Brain pericyte (primary cell): ENCODE measurements at regions not wholly inside any gene's neighbourhood (a gene's known extent, or its start where the extent isn't known, plus 50 kb on each side); places are given as distances from the start of the nearest gene placed in this dataset.
"Not testable (repeated sequence)": the region's sequence is repeated elsewhere in the genome, so short reads cannot be mapped to it uniquely, and the experiment has no call there.

Experiments
- DNase-seq: peaks from one replicate; pipeline ENCODE4 v3.0.0-alpha.2; 2012; ENCODE audit warnings: low read depth, low spot score

DNA sequence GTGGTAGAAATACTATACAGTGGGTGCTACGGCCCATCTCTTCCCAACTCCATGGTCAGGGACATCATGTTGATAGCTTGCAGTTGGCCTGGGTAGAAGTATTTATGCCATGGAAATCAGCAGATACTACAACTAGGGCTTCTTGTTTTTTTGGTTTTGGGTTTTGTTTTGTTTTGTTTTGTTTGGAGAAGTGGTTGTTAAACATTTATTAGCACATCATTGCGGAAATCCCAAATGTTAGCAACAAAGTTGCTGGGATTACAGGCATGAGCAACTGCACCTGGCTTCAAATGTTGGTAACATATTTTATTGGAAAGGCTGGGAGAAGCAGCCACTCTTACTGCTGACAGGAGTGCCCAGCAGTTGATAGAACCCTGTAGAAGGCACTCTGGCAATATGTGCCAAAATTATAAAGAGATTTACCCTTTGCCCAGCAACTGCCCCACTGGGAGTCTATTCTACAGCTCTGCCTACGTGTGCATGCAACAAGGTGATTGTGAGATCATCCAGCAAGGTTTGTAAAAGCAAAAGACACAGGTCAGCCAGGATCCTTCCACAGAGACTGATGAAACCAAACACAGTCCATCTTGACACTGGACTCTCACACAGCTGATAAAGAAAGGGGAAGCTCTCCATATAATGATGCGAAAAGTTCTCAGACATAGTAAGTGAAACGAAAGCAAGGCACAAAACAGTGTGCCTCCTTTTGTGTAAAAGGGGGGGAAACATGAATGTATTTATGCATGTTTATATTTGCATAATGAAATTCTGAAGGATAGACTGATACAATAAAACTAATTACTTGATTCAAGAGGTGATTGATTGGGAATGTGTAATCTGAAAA, 314.4 kb downstream of the ANAPC1 start:
- DNase-seq, result not testable (repeated sequence)

DNA sequence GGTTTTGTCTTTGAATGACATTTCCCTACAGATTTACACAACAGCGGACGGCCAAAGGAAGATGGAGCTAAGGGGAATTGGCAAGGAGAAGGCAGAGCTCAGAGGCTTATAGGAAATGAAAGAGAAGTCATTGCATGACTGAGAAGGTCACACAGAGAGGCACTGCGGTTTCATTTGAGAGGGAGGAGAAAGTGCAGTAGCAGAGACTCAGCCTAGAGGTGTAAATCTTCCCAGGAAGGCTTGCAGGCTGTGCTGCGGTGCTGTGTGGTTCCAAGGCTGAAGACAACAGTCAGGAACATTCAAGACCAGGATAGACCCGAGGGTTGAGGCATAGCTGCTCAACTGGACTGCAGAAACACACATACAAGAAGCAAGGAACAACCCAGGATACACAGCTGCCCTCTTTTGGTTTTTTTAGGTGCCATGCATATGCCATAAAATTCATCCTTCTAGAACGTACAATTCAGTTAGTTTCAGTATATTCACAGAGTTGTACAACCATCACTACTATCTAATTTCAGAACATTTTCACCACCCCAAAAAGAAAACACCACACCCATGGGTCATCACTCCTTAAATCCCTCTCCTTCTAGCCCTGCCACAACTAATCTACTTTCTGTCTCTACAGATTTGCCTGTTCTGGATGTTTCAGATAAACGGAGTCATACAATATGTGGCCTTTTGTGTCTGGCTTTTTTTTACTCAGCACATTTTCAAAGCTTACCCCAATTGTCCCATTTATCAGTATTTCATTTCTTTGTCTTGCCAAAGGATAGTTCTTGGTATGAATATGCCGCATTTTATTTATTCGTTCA, 313.5 kb downstream of the ANAPC1 start:
- not testable (repeated sequence) for DNase-seq

DNA sequence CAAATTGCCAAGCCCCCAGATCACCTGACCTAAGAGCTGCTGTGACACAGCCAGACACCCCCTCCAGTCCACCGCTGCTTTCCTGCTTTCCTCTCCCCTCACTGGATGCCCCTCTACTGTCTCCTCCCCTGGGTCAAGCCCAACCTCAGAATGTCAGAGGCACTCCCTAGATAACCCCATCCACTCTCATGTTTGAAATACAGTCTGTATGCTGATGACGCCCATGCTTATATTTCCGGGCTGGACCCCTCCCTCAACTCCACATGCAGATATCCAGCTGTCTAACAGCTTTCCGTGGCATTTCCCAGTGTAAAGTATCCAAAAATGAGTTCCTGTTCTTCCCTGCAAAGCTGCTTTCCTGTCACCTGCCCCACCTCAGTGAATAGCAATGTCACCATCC, 309.2 kb downstream of the ANAPC1 start:
- not testable (repeated sequence) for DNase-seq

DNA sequence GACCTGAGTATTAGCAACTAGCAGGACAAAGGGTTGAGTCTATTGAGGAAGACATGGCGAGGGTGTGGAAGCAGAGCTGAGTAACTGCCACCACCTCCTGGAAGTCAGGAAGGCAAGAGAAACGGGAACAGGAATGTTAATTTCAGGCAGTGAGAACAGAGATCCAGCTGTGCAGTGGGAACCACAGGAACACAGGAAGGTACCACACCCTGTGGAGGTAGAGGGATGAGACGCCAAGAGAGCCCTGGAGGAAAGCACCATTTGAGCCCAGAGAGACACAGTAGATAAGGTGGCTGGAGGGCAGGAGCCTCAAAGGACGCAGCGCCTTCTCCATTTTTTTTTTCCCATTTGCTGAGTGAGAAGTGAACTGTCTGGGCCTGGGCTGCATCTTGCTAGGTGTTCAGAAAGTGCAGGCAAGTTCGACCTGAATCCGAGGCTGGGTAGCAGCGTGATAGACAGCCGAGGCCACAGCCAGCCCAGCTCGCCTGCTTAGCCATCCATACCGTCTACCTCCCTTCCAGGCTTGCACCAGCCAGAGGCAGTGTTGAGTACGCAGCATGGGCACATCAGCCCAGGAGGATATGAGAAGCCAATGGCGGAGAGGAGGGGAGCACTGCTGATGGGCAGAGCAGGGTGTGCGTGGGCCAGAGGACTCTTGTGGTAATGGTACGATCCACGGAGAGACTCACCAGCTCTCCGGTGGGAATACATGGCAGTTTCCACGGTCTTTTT, 306.7 kb downstream of the ANAPC1 start:
- not testable (repeated sequence) for DNase-seq

DNA sequence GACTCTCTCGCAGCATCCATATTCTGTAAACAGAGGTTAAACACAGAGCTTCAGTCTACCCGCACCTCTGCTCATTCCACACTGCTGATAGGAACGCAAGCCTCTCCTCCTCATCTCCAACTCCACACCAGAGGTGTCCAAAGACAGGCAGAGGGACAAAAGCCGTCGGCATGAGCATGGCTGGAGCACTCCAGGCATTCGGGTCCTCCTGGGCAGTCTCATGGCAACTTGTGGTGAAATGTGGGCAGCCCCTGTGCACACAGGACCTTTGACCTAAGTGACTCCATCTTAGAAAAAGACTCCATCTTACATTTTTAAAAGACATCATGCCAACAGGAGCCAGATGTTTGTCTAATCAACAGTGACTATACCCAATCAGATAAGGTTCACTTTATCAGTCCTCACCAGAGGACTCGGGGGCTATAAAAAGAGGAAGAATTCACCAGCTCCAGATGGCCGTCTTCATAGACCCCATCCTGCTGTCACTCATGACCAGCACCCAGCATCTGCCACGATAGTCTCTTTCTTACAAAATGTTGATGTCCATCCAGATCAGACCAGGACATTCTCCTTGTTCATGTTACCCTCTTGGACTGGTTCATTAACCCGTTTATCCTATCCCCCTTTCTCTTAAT, 304.4 kb downstream of the ANAPC1 start:
- not testable (repeated sequence) for DNase-seq

DNA sequence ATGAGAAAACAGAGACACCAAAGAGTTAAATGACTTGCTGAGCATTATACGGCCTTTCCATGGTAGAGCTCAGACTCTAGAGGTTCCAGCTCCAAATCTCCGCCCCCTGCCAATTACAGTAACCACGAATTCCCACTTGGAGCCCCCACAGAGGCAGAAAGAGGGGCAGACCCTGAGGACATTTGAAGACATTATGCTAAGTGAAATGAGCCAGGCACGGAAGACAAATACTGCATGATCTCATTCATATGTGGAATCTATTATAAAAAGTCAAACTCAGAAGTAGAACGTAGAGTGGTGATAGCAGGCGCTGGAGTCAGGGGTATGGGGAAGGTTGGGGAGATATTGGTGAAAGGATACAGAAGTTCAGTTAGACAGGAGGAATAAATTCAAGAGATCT, 303.4 kb downstream of the ANAPC1 start:
- not testable (repeated sequence) for DNase-seq

DNA sequence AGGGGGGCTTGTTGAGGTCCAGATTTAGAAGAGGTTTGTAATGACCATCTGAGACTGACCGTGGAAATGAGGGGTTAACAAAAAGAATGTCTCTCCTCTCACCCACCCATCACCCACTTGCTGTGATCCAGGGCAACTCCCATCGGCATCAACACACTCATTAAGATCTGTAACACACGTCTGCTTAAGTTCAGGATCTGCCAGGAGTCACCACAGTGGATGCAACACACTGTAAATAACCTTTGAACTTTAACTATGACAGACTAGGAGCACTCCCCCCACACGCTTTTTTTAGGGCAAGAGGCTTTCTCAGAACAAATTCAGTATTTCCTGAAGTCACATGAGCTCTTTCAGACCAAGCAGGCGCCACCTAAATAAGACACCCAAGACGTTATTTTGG, 301.9 kb downstream of the ANAPC1 start:
- not testable (repeated sequence) for DNase-seq

DNA sequence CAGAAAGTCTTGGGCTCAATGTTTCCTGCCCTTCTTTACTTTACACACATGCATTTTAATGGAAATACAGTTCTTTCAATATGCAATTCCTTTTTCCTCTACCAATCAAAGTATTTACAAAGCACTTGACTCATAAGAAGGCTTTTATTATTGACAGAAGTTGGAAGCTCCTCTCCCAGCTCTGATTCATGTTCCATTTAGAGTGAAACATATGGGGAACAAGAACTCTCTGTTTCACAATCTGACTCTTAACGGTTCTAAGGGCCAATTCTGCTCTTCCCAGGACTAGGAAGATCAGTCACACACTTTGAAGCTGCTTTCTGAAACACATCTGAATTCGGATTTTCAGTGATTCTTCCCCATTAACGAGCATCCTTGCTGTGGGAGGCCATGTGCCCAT, 300.5 kb downstream of the ANAPC1 start:
- DNase-seq, result not testable (repeated sequence)

DNA sequence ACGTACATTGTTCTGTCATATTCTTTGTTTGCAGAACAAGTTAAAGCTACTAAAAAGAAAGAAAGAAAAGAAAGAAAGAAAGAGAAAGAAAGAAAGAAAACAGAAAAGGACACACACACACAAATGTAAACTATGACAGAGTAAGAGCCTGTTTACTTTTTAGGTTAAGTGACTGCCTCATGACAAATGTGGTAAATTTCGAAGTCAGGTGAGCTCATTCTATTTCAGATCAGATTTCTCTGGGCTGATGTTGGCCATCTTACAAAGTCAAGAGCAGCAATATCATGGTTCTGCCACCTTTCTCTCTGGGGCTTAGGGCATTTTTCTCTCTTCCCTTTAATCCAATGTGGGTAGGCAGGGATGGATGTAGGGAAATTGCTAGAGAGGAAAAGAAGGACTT, 299.5 kb downstream of the ANAPC1 start:
- DNase-seq, result not testable (repeated sequence)

DNA sequence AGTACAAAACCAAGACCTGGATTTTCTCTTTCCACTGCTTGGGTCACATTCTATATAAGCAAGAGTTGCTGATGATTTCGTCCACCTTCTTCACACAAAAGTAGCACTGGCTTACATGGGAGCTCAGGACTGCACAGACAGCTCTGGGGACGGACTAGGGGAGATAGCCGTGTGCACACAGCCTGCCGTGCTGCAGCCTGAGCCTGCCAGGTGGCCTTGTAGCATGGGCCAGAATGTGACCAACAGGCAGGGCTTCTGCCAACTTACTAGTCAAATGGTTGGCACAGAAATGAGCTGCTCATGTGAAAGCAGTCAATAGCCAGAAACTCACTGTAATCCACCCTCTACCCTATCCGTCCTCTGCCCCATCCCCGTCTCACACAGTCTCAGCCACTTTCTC, 299.0 kb downstream of the ANAPC1 start:
- DNase-seq, result not testable (repeated sequence)

DNA sequence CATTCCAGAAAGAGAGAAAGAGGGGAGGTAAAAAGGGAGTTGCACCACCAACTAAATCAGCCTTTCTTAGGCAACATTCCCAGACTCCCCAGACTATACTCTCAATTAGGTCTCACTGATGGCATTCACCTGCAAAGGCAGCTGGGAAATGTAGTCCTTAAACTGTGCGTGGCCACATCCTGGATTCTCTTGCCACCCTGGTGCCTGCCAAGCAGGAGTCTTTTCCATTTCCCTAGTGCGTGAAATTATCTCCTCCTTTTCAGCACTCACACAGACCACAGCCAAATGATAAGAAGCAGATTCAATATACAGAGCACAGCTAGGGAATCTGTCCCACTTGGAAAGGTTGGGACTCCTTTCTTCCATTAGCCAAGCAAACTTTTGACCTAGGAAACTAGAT, 298.0 kb downstream of the ANAPC1 start:
- not testable (repeated sequence) for DNase-seq

DNA sequence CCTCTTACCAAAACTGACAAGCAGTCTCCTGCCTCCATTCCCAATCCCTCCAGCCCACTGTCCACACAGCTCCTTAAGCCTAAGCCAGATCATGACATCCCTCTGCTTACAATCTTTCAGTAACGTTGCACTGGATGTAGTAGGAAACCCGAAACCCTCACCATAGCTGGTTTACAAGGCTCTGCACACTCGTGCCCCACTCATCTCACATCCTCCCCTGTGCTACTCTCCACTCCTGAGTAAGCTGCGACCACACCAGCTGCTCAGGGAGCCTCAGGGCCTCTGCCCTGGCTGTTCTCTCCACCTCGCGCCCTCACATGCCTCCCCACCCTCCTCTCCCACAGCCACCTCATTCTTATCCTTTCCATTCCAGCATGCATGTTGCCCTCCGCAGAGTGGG, 288.9 kb downstream of the ANAPC1 start:
- DNase-seq, result not testable (repeated sequence)

DNA sequence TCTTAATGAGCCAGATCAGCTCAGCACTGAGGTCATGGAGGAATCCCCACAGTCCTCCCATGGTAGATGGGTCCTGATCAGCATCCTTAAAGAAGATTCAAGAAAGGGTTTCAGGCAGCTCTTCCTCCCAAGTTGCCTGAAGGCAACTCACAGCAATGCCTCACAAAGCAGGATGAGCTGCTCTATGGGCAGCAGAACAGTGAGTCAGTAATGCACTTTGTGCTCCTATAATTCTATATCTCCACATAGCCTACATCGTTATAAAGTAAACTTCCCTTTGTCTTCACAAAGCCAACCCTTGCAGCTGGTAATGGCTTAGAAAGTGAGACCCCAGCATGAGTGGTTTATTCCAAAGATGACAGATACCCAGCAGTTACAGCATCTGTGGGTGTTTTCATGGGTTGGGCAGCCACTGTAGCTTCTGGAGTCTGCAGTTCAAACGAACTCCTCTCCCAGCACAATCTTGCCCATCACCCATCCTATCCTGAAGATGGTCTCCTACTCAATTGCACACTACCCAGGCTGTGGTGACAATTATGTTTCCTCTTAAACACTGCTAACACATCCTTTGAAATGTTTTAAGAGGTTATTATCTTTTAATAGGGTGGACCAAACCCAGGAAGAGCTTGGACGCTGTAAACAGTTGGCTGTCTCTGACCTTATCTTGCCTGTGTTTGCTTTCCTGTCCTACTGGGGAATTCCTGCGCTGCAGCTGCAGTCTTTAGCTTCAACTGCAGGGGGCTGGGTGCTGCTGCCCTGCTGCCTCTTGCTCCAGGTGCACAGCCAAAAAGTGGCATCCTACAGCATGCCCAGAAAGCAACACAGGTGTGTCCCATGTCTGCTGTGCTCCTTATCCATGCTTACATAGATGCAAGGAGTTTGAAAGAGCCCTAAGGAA, 286.9 kb downstream of the ANAPC1 start:
- not testable (repeated sequence) for DNase-seq

DNA sequence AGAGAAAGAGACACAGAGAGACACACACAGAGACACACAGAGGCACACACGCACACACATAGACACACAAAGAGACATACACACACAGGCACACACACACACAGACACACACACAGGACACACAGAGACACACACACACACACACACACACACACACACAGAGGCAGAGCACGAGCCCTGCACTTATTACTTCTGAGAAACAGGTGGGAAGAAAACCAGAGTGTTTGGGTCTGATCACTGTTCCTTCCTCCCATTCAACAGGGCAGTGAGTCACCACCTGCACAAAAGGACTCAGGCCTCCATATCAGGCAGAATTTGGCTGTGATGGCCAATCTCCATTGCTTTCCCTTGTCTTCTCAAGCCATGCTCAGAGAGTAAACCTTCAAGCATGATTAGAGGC, 285.0 kb downstream of the ANAPC1 start:
- DNase-seq, result not testable (repeated sequence)

DNA sequence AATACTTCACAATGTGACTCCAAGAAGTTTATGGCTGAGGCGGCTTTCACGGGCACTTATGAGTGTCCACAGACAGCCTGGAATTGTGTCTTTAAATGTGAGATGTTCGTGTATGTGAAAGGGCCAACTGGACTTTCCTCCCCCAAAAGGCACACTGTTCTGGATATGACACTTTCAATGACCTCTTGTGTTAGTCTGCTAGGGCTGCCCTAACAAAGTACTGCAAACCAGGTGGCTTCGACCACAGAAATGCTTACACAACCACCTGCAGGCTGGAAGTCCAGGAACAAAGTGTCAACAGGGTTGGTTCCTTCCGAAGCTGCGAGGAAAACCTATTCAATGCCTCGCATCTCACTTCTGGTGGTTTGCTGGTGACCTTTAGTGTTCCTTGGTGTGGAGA, 281.7 kb downstream of the ANAPC1 start:
- DNase-seq, result not testable (repeated sequence)

DNA sequence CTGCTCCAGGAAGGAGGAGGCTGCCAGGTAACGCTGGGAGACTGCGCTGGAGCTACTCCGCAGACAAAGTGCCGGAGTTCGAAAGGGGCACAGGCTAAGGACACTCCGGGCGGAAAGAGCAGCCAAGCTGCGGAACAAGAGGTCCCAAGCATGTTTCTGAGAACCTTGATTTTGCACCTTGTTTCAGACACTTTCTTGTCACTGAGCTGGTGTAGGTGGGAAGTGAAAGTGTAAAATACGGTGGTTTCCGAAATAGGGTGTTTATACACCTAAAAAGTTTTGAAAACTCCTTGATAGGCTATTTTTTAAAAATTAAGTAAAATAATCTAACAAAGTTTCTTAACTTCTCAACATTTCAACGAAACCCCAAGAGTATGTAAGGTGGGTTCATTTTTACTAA, 278.2 kb downstream of the ANAPC1 start:
- not testable (repeated sequence) for DNase-seq

DNA sequence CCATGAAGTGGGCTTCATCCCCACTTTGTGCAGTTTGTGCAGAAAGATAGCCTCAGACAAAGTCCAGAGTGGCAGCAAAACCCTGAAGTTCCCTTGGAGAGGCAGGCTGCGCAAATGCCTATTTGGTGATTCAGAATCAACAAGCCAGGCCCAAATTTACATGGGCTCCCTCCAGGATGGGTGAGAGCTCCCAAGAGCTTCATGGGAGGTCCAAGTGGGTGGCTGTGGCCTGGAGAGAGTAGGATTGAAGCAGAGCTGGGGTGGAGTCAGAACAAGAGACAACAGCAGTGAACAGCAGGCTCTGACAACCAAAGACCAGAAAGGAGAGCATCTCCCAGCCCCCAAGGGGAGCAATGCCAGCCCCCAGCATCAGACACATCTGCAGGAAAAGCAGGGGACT, 277.4 kb downstream of the ANAPC1 start:
- not testable (repeated sequence) for DNase-seq

DNA sequence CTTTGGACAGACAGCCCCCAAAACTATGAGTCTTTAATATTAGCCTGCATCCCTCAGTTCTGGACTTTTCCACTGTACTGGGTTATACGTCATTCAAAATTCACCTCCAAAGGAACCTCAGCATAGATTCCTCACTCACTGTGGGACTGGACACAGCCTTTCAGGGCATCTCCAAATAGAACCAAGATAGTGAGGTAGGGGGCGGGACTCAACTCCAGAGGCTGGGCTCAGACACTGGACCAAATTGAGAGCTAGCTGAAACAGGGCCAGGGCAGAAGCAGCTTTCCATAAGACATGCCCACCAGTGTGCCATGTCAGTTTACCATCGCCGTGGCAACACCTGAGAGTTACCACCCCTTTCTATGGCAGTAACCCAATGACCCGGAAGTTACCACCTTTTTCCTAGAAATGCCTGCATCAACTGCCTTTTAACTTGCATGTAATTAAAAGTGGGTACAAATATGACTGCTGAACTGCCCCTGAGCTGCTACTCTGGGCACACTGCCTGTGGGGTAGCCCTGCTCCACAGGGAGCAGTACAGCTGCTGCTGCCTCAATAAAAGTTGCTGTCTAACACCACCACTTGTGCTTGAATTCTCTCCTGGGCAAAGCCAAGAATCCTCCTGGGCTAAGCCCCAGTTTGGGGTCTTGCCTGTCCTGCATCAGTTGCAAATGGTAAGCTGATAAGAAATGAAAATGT, 274.7 kb downstream of the ANAPC1 start:
- DNase-seq, result not testable (repeated sequence)

DNA sequence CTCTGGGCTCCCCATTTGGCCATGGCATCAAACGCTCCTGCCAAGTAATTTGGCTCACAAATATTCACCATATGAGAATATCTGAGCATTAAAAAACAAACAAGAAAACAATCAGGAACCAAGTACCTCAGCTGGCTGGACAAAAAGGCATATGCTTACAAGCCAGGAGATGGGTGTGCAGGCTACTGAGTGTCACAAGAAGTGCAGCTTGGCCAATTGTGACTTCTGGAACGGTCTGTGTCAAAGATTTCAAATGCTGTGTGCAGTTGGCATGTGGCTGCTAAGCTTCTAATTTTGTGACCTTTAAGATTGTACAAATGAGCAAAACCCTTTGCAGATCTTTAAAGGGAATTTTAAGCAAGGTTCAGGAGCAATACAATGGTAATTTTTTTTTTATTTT, 274.0 kb downstream of the ANAPC1 start:
- DNase-seq, result not testable (repeated sequence)
